NCI-H446 treated with DMSO at 0.1 percent for 48 hours (cell line): ENCODE measurements at regions not wholly inside any gene's neighbourhood (a gene's known extent, or its start where the extent isn't known, plus 50 kb on each side); places are given as distances from the start of the nearest gene placed in this dataset.

Source experiments
- DNase-seq: peaks from one replicate; lab custom pipeline; 2025; lab: John Stamatoyannopoulos, UW

DNA sequence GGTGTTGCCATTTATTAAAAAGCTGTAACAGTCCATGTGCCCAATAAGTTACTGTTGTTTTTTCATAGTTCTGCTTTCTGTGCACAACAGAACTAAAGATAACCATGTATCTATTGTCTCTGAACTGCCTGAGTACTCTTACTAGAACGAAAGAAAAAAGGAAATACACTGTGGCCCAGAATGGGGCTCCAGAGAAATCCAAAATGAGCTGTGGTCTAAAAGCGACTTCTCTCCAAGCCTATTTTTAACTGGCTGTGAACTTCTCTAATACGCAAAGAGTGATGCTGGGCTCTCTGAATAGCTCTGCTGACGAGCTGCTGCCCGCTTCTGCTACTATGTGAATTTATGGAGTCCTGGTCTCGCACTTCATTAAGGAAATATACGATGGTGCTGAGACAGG lies 56.2 kb upstream of the LPP start:
- no peak for DNase-seq

DNA sequence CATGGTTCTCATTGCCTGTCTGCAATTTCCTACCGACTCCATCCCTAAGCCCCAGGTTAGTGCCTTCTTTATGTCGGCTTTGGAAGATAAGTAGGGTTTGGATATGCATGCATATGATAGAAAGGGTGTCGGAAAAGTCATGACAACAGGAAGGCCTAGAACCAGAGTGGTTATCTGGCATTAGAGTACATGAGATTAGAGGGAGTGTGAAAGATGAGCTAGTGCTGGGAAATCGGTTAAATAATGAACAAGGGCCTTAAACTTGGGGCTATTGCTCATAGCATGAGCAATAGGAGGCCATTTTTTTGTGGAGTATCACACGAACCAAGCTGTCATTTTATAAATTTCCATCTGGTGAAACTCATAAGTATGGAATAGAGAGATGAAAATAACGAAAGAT lies 54.0 kb upstream of the LPP start:
- no peak for DNase-seq

DNA sequence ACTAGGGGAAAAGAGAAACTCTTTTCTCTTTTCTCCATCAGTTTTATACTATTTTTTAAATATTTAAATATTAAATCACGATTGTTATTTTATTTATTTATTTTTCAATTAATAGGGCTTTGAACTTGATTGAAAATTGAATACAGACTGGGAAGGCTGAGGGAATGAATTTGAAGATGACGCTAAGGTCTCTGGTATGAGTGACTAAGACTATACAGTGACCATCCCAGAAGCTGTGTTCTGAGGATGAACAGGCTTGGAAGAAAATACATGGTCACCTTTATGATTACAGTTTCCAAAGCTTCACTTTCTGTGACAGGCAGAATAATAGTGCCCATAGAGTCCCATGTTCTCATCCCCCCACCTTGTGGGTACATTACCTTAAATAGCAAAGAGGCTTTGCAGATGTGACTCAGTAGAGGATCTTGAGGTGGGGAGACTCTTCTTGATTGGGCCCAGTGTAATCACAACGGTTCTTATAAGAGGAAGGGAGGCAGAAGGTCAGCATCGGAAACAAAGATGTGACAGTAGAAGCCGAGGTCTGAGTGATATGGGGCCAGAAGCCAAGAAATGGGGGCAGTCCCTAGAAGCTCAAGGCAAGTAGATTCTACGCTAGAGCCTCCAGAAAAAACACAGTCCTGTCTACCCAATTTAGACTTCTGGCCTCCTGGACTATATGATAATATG lies 51.0 kb upstream of the LPP start:
- DNase-seq, result no peak

DNA sequence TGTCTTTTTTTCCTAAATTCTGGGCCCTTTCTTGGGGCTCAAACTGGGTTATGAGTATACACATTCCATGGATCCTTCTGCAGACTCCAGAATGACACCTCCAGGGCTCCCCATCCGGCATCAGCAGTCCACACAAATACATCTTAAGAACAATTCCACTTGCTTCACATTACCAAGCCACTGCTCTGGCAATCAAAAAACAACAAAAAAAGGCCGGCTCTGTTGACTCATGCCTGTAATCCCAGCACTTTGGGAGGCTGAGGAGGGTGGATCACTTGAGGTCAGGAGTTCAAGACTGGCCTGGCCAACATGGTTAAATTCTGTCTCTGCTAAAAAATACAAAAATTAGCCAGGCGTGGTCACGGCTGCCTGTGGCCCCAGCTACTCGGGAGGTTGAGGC lies 49.9 kb upstream of the LPP start:
- no peak for DNase-seq
